ENCODE measurements at regions not wholly inside any gene's neighbourhood (a gene's known extent, or its start where the extent isn't known, plus 50 kb on each side); places are given as distances from the start of the nearest gene placed in this dataset.

DNA sequence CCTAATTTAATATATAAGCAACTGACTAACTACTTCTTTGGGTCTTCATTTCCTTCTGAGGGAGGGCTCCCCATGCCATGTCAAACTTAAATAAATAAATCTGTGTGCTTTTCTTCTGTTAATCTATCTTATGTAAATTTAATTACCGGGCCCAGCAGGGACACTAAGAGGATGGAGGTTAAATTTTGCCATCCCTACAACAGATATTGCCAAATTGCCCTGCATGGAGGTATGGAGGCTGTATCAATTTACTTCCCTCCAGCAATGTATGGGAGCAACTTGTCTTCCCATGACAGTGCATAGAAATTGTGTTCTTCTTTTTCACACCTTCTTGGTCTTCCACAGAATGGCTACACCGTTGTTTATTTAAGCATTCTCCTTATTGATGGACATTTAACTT, 129.0 kb downstream of the NFKBIZ start:
- TF ChIP-seq, protein P1, sequence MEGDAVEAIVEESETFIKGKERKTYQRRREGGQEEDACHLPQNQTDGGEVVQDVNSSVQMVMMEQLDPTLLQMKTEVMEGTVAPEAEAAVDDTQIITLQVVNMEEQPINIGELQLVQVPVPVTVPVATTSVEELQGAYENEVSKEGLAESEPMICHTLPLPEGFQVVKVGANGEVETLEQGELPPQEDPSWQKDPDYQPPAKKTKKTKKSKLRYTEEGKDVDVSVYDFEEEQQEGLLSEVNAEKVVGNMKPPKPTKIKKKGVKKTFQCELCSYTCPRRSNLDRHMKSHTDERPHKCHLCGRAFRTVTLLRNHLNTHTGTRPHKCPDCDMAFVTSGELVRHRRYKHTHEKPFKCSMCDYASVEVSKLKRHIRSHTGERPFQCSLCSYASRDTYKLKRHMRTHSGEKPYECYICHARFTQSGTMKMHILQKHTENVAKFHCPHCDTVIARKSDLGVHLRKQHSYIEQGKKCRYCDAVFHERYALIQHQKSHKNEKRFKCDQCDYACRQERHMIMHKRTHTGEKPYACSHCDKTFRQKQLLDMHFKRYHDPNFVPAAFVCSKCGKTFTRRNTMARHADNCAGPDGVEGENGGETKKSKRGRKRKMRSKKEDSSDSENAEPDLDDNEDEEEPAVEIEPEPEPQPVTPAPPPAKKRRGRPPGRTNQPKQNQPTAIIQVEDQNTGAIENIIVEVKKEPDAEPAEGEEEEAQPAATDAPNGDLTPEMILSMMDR (IDR thresholded peaks at IDR 0.05 in 4 of 5, conservative IDR thresholded peaks at IDR 0.05 in 1 of 5): no peak
- TF ChIP-seq POLR2A (IDR thresholded peaks at IDR 0.05): no peak

Measured in gastrocnemius medialis (tissue), 4 donors.